H1 (cell line): ENCODE measurements at regions not wholly inside any gene's neighbourhood (a gene's known extent, or its start where the extent isn't known, plus 50 kb on each side); places are given as distances from the start of the nearest gene placed in this dataset.

Experiments
- CBX8 ChIP-seq: fragments of 300-800, 300-1000 bp; sonication (generic); IDR thresholded peaks from 2 replicates; pipeline ENCODE4 v1.7.1; 2016; ENCODE audit warnings: low read depth, low read length, borderline replicate concordance
- EZH2 ChIP-seq: fragments of 200-600 bp; sonication (generic); IDR thresholded peaks from 2 replicates; pipeline ENCODE4 v1.7.1; 2012; ENCODE audit warnings: low read depth, mild to moderate bottlenecking, moderate library complexity, low read length, inconsistent platforms; ENCODE audit not compliant: severe bottlenecking
- GABPA ChIP-seq: IDR thresholded peaks from 2 replicates; pipeline ENCODE4 v1.6.1; 2011; ENCODE audit warnings: mild to moderate bottlenecking, low read length, moderate library complexity, borderline replicate concordance; ENCODE audit not compliant: insufficient read depth
- JUN ChIP-seq: IDR thresholded peaks from 2 replicates; pipeline ENCODE4 v1.6.1; 2011; ENCODE audit warnings: low read depth, mild to moderate bottlenecking, improper control_type of control experiment, low read length
- NRF1 ChIP-seq: IDR thresholded peaks from 2 replicates; pipeline ENCODE4 v1.6.1; 2011; ENCODE audit warnings: mild to moderate bottlenecking, low read depth, low read length, improper control_type of control experiment
- POLR2A ChIP-seq, 2 experiments: IDR thresholded peaks; 1 replicate in 1 of 2; 2 replicates in 1 of 2; pipeline ENCODE4 v1.6.1; 2011; ENCODE audit warnings: low read depth in 2 of 2, low read length in 2 of 2, mild to moderate bottlenecking in 2 of 2; ENCODE audit errors: control extremely low read depth in 1 of 2
- POLR2AphosphoS5 ChIP-seq: IDR thresholded peaks from 2 replicates; pipeline ENCODE4 v1.6.1; 2011; ENCODE audit warnings: low read depth, low read length
- RFX5 ChIP-seq: IDR thresholded peaks from 2 replicates; pipeline ENCODE4 v1.6.1; 2011; ENCODE audit warnings: low read depth, low read length, improper control_type of control experiment, borderline replicate concordance
- SIX5 ChIP-seq: IDR thresholded peaks from 2 replicates; pipeline ENCODE4 v1.6.1; 2011; ENCODE audit warnings: mild to moderate bottlenecking, low read depth, low read length
- TBP ChIP-seq: IDR thresholded peaks from 2 replicates; pipeline ENCODE4 v1.6.1; 2011; ENCODE audit warnings: low read depth, low read length, improper control_type of control experiment
- TEAD4 ChIP-seq: IDR thresholded peaks from 2 replicates; pipeline ENCODE4 v1.6.1; 2012; ENCODE audit warnings: low read depth, low read length, inconsistent platforms, mixed read lengths
- TF ChIP-seq, protein P1 (sequence below): IDR thresholded peaks from 2 replicates; pipeline ENCODE4 v1.6.1; 2012; ENCODE audit warnings: low read length, inconsistent platforms
- TF ChIP-seq, protein P2 (sequence below), 3 experiments: IDR thresholded peaks; 1 replicate in 2 of 3; 2 replicates in 1 of 3; pipeline versions ENCODE4 v1.5.1 to v1.6.1; 2011; ENCODE audit warnings: low read length in 3 of 3, mild to moderate bottlenecking in 3 of 3, inconsistent platforms in 2 of 3, low read depth in 1 of 3, moderate library complexity in 1 of 3; ENCODE audit not compliant: insufficient read depth in 1 of 3; ENCODE audit errors: control extremely low read depth in 1 of 3

DNA sequence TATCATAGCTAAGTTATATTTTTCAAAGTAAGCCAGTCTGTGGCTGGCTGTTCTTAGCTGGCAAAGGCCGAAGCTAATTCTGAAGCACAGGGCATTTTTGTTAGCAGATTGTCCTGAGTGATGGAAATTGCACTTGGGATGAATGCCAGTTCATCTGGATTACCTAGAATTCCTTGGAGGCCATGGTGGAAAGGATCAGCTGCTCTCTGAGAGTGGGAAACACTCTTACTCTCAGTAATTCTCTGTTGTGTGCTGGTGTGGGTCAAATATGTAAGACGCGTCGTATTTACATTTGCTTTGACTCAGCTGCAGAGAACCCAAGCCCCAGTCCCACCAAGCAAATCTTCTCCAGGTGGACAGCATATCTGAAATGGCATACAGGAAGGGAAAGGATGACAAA, 60.7 kb upstream of the C1QTNF9B start:
- TF ChIP-seq, protein P1, sequence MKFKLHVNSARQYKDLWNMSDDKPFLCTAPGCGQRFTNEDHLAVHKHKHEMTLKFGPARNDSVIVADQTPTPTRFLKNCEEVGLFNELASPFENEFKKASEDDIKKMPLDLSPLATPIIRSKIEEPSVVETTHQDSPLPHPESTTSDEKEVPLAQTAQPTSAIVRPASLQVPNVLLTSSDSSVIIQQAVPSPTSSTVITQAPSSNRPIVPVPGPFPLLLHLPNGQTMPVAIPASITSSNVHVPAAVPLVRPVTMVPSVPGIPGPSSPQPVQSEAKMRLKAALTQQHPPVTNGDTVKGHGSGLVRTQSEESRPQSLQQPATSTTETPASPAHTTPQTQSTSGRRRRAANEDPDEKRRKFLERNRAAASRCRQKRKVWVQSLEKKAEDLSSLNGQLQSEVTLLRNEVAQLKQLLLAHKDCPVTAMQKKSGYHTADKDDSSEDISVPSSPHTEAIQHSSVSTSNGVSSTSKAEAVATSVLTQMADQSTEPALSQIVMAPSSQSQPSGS: no peak
- TF ChIP-seq, protein P2, sequence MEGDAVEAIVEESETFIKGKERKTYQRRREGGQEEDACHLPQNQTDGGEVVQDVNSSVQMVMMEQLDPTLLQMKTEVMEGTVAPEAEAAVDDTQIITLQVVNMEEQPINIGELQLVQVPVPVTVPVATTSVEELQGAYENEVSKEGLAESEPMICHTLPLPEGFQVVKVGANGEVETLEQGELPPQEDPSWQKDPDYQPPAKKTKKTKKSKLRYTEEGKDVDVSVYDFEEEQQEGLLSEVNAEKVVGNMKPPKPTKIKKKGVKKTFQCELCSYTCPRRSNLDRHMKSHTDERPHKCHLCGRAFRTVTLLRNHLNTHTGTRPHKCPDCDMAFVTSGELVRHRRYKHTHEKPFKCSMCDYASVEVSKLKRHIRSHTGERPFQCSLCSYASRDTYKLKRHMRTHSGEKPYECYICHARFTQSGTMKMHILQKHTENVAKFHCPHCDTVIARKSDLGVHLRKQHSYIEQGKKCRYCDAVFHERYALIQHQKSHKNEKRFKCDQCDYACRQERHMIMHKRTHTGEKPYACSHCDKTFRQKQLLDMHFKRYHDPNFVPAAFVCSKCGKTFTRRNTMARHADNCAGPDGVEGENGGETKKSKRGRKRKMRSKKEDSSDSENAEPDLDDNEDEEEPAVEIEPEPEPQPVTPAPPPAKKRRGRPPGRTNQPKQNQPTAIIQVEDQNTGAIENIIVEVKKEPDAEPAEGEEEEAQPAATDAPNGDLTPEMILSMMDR (IDR thresholded peaks at IDR 0.05; ENCODE audit: control extremely low read depth in 1 of 3, insufficient read depth in 1 of 3, low read depth in 1 of 3, low read length in 3 of 3): no peak
- TF ChIP-seq NRF1 (no peak), EZH2 (no peak), SIX5 (no peak), POLR2AphosphoS5 (no peak), CBX8 (no peak), RFX5 (no peak), TBP (no peak), JUN (no peak), GABPA (no peak), POLR2A (IDR thresholded peaks at IDR 0.05; ENCODE audit: control extremely low read depth in 1 of 2, low read depth in 2 of 2, low read length in 2 of 2) (no peak), TEAD4 (no peak)
